Glutamatergic neuron (in vitro differentiated cells): ENCODE measurements at regions not wholly inside any gene's neighbourhood (a gene's known extent, or its start where the extent isn't known, plus 50 kb on each side); places are given as distances from the start of the nearest gene placed in this dataset.

Experiments
- DNase-seq: peaks from one replicate; pipeline ENCODE4 v3.0.0; 2022
- H3K27ac Mint-ChIP-seq: one replicate; pipeline ENCODE4 v1.8.0; 2020; ENCODE audit warnings: mild to moderate bottlenecking, mixed read lengths, inconsistent platforms; ENCODE audit not compliant: unreplicated experiment
- H3K27me3 Mint-ChIP-seq: one replicate; pipeline ENCODE4 v1.8.0; 2020; ENCODE audit warnings: mild to moderate bottlenecking, moderate library complexity, mixed read lengths, inconsistent platforms; ENCODE audit not compliant: unreplicated experiment
- H3K36me3 Mint-ChIP-seq: one replicate; pipeline ENCODE4 v1.8.0; 2020; ENCODE audit warnings: mild to moderate bottlenecking, mixed read lengths, inconsistent platforms; ENCODE audit not compliant: unreplicated experiment
- H3K4me1 Mint-ChIP-seq: one replicate; pipeline ENCODE4 v1.8.0; 2020; ENCODE audit warnings: mild to moderate bottlenecking, low read depth, mixed read lengths, inconsistent platforms; ENCODE audit not compliant: unreplicated experiment
- H3K4me3 Mint-ChIP-seq: one replicate; pipeline ENCODE4 v1.8.0; 2020; ENCODE audit warnings: mild to moderate bottlenecking, mixed read lengths, inconsistent platforms; ENCODE audit not compliant: unreplicated experiment
- H3K9me3 Mint-ChIP-seq: one replicate; pipeline ENCODE4 v1.8.0; 2020; ENCODE audit warnings: mild to moderate bottlenecking, moderate library complexity, mixed read lengths, inconsistent platforms; ENCODE audit not compliant: unreplicated experiment
- TF ChIP-seq, protein P1 (sequence below): fragments of 200-600 bp; sonication (generic); IDR thresholded peaks from one replicate; pipeline ENCODE4 v1.5.0; 2021; ENCODE audit not compliant: partially characterized antibody, unreplicated experiment

DNA sequence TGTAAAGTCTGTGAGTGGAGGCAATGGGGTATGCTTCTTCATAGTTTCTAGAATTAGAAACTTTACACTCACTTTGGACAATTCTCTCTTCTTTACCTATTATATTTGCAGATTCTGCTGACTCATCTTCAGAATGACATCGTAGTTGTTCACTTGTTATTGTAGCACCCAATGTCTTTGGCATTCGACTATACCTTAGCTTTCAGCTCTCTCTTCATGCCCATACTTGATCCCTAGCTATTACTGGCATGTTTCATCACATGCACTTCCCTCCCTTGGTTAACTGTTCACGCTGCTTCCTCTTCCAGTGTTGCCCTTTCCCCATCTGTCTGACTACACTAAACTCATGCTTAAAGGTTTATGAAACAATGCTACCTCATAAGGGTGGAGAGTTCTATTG is 298.1 kb upstream of the TCF21 start:
- no peaks in the 10 kb centered on the region for H3K27me3 Mint-ChIP-seq
- H3K4me1 Mint-ChIP-seq: peaks cover 1% of the 10 kb centered on the region
- no peak overlapping the region for H3K27ac Mint-ChIP-seq
- H3K36me3 Mint-ChIP-seq: no peaks in the 10 kb centered on the region
- no peak for DNase-seq
- no peaks in the 10 kb centered on the region for H3K9me3 Mint-ChIP-seq
- TF ChIP-seq, protein P1, sequence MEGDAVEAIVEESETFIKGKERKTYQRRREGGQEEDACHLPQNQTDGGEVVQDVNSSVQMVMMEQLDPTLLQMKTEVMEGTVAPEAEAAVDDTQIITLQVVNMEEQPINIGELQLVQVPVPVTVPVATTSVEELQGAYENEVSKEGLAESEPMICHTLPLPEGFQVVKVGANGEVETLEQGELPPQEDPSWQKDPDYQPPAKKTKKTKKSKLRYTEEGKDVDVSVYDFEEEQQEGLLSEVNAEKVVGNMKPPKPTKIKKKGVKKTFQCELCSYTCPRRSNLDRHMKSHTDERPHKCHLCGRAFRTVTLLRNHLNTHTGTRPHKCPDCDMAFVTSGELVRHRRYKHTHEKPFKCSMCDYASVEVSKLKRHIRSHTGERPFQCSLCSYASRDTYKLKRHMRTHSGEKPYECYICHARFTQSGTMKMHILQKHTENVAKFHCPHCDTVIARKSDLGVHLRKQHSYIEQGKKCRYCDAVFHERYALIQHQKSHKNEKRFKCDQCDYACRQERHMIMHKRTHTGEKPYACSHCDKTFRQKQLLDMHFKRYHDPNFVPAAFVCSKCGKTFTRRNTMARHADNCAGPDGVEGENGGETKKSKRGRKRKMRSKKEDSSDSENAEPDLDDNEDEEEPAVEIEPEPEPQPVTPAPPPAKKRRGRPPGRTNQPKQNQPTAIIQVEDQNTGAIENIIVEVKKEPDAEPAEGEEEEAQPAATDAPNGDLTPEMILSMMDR: no peak
- H3K4me3 Mint-ChIP-seq: no peak overlapping the region

DNA sequence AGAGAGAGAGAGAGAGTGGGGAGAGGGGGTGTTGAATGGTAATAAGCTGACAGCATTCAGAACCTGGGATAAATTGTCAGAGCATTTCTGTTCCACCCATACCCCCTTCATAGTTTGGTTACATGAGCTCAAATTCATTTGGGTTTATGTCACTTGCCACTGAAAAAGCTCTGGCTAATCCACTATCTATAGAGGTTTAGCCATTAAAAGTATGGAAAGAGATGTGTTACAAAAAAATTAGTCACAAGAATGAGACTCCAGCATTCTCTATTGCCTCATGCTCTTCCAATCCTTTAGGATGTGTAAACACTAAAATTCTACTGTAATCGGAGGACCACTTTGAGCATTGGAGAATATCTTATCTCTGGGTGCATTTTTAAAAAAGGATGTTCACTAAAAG is 297.6 kb upstream of the TCF21 start:
- Mint-ChIP-seq H3K27ac (no peak overlapping the region), H3K27me3 (no peaks in the 10 kb centered on the region), H3K9me3 (no peaks in the 10 kb centered on the region), H3K4me1 (peaks cover 1% of the 10 kb centered on the region), H3K4me3 (no peak overlapping the region), H3K36me3 (no peaks in the 10 kb centered on the region)
- DNase-seq: no peak
- TF ChIP-seq, protein P1: no peak

DNA sequence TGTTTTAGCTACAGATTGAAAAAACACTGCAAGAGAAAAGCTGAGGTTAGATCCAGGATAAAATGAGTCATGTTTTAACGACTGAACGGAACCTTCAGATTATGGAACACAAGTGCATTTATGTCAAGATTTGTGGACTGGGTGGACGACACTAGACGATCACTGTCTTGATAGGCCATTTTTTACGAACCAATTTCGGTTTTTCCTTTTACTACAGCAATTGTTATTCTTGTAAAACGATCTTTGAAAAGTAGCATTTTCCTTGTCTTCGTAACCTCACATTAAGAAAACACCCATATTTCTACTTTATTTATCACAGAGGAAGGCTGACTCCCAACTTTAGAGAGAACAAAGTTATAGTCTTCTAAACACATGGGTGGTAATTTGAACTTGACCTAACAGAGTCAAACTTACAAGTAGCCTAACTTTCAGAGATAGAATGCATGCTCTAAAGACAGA is 294.2 kb upstream of the TCF21 start:
- Mint-ChIP-seq H3K27ac (no peak overlapping the region), H3K27me3 (no peaks in the 10 kb centered on the region), H3K4me1 (peaks cover 1% of the 10 kb centered on the region), H3K9me3 (no peaks in the 10 kb centered on the region), H3K4me3 (no peak overlapping the region), H3K36me3 (no peaks in the 10 kb centered on the region)
- TF ChIP-seq, protein P1: no peak
- no peak for DNase-seq

GRCh38 chr6:133595111-133595761 is 293.7 kb upstream of the TCF21 start:
- DNase-seq: no peak
- H3K27ac Mint-ChIP-seq: no peak overlapping the region
- H3K27me3 Mint-ChIP-seq: no peaks in the 10 kb centered on the region
- peaks cover 1% of the 10 kb centered on the region for H3K4me1 Mint-ChIP-seq
- TF ChIP-seq, protein P1: no peak
- no peaks in the 10 kb centered on the region for H3K9me3 Mint-ChIP-seq
- no peaks in the 10 kb centered on the region for H3K36me3 Mint-ChIP-seq
- no peak overlapping the region for H3K4me3 Mint-ChIP-seq

GRCh38 chr6:133606852-133607251 is 282.1 kb upstream of the TCF21 start:
- TF ChIP-seq, protein P1: no peak
- Mint-ChIP-seq H3K27ac (peak overlapping the region; percentile 88), H3K27me3 (no peaks in the 10 kb centered on the region), H3K9me3 (no peaks in the 10 kb centered on the region), H3K36me3 (no peaks in the 10 kb centered on the region), H3K4me1 (peaks cover 10% of the 10 kb centered on the region), H3K4me3 (no peak overlapping the region)
- DNase-seq: peak; percentile 45
